GM12891 (cell line): ENCODE measurements at regions not wholly inside any gene's neighbourhood (a gene's known extent, or its start where the extent isn't known, plus 50 kb on each side); places are given as distances from the start of the nearest gene placed in this dataset.

Experiments used
- POLR2A ChIP-seq: IDR thresholded peaks from 2 replicates; pipeline ENCODE4 v1.6.1; 2011; ENCODE audit warnings: low read depth, low read length, control low read depth
- POLR2AphosphoS5 ChIP-seq: IDR thresholded peaks from 2 replicates; pipeline ENCODE4 v1.6.1; 2011; ENCODE audit warnings: low read depth, low read length, control low read depth

- TF ChIP-seq POLR2A (no peak), POLR2AphosphoS5 (no peak)
These were observed 142.4 kb upstream of the FGF13 start for GRCh38 chrX:138853936-138854335.
